Bronchial epithelial cell (primary cell): ENCODE measurements at regions not wholly inside any gene's neighbourhood (a gene's known extent, or its start where the extent isn't known, plus 50 kb on each side); places are given as distances from the start of the nearest gene placed in this dataset.
"Not testable (repeated sequence)": the region's sequence is repeated elsewhere in the genome, so short reads cannot be mapped to it uniquely, and the experiment has no call there.

ENCODE experiments used
- DNase-seq: peaks from one replicate; pipeline ENCODE4 v3.0.0-alpha.2; 2010; ENCODE audit warnings: low read depth
- FAIRE-seq: peaks from 2 replicates; lab custom pipeline; 2011; peaks lifted over from hg19 to GRCh38; lab: Jason Lieb, UNC
- H3K27me3 ChIP-seq: 2 replicates; pipeline ENCODE4 v1.5.1; 2011; ENCODE audit warnings: low read length; ENCODE audit not compliant: control insufficient read depth, insufficient read depth
- H3K36me3 ChIP-seq: 2 replicates; pipeline ENCODE4 v1.5.1; 2011; ENCODE audit warnings: low read length; ENCODE audit not compliant: control insufficient read depth, insufficient read depth
- H3K4me3 ChIP-seq: 2 replicates; pipeline ENCODE4 v1.5.1; 2011; ENCODE audit warnings: mild to moderate bottlenecking, low read depth, low read length, control low read depth
- TF ChIP-seq, protein P1 (sequence below): IDR thresholded peaks from 2 replicates; pipeline ENCODE4 v1.5.1; 2011; ENCODE audit warnings: mild to moderate bottlenecking, moderate library complexity, low read length, control low read depth, inconsistent platforms; ENCODE audit not compliant: insufficient read depth, severe bottlenecking

DNA sequence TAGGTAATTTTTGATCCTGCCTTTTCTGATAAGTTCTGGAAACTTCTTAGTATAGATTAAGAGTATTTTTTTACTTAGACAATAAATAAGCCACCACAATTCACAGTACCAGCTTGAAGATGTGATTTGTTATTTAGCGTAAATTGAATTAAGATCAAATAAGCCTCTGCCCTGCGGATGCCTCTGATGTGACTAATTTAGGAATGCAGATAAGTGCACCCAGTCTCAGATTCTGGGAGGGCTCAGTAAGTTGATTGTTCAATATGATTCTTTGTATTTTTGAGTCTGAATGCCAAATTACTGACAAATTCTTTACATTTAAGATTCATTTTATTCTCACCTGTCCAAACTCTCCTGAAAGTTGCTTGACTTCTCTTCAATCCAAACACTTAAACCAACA is 147.5 kb downstream of the THBS2 start:
- Histone ChIP-seq H3K4me3 (no peak overlapping the region), H3K27me3 (no peaks in the 10 kb centered on the region), H3K36me3 (no peaks in the 10 kb centered on the region)
- TF ChIP-seq, protein P1, sequence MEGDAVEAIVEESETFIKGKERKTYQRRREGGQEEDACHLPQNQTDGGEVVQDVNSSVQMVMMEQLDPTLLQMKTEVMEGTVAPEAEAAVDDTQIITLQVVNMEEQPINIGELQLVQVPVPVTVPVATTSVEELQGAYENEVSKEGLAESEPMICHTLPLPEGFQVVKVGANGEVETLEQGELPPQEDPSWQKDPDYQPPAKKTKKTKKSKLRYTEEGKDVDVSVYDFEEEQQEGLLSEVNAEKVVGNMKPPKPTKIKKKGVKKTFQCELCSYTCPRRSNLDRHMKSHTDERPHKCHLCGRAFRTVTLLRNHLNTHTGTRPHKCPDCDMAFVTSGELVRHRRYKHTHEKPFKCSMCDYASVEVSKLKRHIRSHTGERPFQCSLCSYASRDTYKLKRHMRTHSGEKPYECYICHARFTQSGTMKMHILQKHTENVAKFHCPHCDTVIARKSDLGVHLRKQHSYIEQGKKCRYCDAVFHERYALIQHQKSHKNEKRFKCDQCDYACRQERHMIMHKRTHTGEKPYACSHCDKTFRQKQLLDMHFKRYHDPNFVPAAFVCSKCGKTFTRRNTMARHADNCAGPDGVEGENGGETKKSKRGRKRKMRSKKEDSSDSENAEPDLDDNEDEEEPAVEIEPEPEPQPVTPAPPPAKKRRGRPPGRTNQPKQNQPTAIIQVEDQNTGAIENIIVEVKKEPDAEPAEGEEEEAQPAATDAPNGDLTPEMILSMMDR = no peak
- DNase-seq = no peak
- FAIRE-seq = no peak

DNA sequence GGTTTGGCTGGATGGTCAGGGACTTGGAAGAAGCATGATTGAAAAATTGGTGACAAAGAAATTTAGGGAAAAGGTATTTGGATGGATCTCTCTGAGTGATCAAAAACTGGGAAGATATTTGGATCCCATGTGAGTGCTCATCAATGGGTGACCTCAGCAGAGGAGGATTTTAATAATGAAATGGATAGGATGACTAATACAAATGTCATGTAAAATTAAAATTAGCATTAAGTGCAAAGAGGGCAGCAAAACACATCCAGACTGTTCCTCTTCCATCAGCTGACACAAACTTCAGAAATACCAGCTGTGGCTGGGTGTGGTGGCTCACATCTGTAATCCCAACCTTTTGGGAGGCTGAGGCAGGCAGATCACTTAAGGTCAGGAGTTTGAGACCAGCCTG is 151.7 kb downstream of the THBS2 start:
- Histone ChIP-seq H3K4me3 (no peak overlapping the region), H3K36me3 (no peaks in the 10 kb centered on the region), H3K27me3 (no peaks in the 10 kb centered on the region)
- DNase-seq (no peak), FAIRE-seq (no peak)
- TF ChIP-seq, protein P1 = no peak

DNA sequence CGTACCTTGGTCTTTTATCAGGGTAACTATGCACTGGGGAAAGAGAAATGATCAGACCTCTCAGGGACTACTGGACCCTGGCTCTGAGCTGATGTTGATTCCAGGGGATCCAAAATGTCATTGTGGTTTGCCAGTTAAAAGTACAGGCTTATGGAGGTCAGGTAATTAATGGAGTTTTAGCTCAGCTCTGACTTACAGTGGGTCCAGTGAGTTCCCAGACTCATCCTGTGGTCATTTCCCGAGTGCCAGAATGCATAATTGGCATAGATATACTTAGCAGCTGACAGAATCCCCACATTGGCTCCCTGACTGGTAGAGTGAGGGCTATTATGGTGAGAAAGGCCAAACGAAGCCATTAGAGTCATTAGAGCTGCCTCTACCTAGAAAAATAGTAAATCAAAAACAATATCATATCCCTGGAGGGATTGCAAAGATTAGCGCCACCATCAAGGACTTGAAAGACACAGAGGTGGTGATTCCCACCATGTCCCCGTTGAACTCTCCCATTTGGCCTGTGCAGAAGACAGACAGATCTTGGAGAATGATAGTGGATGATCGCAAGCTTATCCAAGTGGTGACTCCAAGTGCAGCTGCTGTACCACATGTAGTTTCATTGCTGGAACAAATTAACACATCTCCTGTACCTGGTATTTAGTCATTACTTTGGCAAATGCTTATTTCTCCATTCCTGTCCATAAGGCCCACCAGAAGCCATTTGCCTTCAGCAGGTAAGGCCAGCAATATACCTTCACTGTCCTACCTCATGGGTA is 152.4 kb downstream of the THBS2 start:
- Histone ChIP-seq H3K4me3 (no peak overlapping the region), H3K36me3 (no peaks in the 10 kb centered on the region)

DNA sequence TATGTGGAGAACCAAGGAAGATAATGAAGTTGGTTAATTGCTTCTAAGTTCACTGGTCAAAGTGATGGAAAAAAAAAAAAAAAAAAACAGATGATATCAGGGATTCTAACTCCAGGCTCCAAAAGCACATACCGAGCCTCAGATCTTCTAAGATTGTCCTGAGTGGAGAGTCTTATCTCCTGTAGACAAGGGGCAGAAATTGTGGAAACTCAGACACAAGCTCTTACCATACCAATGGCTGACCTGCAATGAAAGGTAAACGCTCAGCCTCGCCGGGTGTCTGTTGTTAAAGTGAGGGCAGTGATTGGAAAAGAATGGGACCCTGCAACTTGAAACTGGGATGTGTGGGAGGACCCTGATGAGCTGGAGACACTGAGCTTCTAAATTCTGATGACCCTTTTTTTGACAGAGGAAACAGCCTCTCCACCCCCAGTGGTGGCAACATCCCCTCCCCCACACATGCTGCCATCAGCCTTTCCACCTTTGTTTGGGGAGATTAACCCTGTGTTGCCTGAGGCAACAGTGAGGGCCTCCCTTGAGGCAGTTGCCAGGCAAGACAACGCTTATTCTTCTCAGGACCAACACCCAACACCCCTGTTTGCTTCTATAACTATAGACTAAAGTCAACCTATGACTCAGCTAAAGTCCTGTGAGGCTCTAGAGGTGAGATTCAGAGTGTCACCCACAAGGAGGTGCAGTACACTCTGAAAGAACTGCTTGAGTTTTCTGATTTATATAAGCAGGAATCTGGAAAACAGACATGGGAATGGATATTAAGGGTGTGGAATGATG is 154.0 kb downstream of the THBS2 start:
- H3K36me3 ChIP-seq = no peaks in the 10 kb centered on the region
- no peak for FAIRE-seq
- TF ChIP-seq, protein P1 = no peak
- DNase-seq = peak; percentile 40
- H3K4me3 ChIP-seq = no peak overlapping the region
- H3K27me3 ChIP-seq = no peaks in the 10 kb centered on the region

More for the DNA sequence above, 152.4 kb downstream of the THBS2 start:
- no peak for DNase-seq
- no peaks in the 10 kb centered on the region for H3K27me3 ChIP-seq
- TF ChIP-seq, protein P1 = no peak
- FAIRE-seq = peak; percentile 52

DNA sequence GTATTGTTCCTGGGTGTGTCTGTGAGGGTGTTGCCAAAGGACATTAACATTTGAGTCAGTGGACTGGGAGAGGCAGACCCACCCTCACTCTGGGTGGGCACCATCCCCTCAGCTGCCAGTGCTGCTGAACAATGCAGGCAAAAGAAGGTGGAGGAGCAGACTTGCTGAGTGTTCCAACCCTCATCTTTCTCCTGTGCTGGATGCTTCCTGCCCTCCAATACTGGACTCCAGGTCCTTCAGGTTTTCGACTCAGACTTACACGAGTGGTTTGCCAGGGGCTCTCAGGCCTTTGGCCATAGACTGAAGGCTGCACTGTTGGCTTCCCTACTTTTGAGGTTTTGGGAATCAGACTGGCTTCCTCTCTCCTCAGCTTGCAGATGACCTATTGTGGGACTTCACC is 155.0 kb downstream of the THBS2 start:
- not testable (repeated sequence) for DNase-seq, H3K36me3 ChIP-seq, H3K4me3 ChIP-seq, FAIRE-seq, H3K27me3 ChIP-seq

DNA sequence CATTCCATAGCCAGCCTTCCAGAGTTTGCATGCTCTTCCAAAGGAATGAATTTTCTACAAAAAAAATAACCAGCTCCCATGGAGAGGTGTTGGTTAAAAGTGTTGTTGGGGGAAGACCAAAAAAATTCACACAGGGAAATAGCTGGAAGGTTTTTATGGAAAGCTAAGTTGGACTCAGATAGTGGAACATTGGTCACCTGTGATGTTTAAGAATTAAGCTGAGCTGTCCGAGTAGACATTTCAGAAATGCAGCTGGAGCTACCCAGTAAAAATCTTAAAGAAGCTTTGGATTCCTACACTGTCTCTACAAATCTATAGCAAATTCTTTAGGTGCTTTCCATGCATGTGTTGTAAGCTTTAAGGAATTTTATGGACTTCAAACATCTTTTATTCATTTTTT is 155.5 kb downstream of the THBS2 start:
- FAIRE-seq = no peak
- H3K27me3 ChIP-seq = no peaks in the 10 kb centered on the region

More for the DNA sequence above, 155.5 kb downstream of the THBS2 start:
- Histone ChIP-seq H3K4me3 (no peak overlapping the region), H3K36me3 (no peaks in the 10 kb centered on the region)
- no peak for DNase-seq
- TF ChIP-seq, protein P1 = no peak
